Activated T-cell treated with anti-CD3 and anti-CD28 coated beads for 24 hours (primary cell): ENCODE measurements at regions not wholly inside any gene's neighbourhood (a gene's known extent, or its start where the extent isn't known, plus 50 kb on each side); places are given as distances from the start of the nearest gene placed in this dataset.
"Not testable (repeated sequence)": the region's sequence is repeated elsewhere in the genome, so short reads cannot be mapped to it uniquely, and the experiment has no call there.

Experiments used
- DNase-seq: peaks from one replicate; pipeline ENCODE4 v3.0.0-alpha.2; 2020; ENCODE audit warnings: low read depth

DNA sequence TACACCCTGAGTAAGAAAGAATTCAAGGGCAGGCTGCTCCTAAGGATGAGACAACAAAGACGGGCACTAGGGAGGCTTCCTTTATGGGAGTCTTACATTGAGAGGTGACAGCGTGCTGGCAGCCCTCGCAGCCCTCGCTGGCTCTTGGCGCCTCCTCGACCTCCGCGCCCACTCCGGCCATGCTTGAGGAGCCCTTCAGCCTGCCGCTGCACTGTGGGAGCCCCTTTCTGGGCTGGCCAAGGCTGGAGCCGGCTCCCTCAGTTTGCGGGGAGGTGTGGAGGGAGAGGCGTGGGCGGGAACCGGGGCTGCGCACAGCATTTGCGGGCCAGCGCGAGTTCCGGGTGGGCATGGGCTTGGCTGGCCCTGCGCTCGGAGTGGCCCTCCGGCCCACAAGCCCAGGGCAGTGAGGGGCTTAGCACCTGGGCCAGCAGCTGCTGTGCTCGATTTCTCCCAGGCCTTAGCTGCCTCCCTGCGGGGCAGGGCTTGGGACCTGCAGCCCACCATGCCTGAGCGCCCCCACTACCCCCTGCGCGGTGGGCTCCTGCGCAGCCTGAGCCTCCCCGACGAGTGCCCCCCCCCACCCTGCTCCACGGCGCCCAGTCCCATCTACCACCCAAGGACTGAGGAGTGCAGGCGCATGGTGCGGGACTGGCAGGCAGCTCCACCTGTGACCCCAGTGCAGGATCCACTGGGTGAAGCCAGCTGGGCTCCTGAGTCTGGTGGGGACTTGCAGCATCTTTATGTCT, 75.3 kb downstream of the BARX1 start:
- DNase-seq, result not testable (repeated sequence)

DNA sequence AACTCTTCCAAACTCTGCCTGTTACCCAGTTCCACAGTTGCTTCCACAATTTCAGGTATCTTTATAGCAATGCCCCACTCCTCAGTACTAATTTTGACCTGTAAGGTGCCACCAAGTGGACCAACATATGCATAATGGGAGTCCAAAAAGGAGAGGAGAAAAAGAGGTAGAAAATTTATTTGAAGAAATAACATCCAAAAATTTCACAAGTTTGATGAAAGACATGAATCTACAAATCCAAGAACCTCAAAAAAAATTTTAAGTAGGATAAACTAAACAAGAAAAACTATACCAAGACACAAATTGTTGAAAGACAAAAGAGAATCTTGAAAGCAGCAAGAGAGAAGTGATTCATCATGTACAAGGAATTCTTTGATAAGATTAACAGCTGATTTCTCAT, 79.8 kb downstream of the BARX1 start:
- DNase-seq, result no peak

DNA sequence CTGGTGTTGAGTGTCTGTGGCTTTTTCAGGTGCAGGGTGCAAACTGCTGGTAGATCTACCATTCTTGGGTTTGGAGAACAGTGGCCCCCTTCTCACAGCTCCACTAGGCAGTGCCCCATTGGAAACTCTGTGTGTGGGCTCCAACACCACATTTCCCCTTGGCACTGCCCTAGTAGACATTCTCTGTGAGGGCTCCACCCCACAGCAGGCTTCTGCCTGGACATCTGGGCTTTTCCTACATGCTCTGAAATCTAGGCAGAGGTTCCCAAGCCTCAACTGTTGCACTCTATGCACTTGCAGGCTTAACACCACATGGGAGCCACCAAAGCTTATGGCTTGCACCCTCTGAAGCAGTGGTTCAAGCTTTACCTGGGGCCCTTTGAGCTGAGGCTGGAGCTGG, 80.9 kb downstream of the BARX1 start:
- DNase-seq, result no peak

DNA sequence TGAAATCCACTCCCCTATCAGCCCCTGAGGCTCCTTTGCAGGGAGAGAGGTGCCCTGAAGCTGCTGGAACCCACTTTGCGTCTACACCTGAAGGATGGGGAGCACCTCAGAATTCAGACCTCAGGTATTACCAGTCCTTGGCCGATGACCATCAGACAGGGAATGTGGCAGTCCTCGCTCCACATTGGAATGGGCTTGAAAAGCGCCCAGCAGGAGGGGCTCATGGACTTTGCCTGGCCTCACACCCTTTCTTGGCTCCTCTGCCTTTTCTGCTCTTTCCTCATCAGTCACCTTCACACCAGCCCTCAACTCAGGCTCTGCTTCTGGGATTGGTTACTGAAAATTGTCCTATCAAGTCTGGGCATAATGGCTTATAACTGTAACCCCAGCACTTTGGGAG, 83.9 kb downstream of the BARX1 start:
- no peak for DNase-seq

DNA sequence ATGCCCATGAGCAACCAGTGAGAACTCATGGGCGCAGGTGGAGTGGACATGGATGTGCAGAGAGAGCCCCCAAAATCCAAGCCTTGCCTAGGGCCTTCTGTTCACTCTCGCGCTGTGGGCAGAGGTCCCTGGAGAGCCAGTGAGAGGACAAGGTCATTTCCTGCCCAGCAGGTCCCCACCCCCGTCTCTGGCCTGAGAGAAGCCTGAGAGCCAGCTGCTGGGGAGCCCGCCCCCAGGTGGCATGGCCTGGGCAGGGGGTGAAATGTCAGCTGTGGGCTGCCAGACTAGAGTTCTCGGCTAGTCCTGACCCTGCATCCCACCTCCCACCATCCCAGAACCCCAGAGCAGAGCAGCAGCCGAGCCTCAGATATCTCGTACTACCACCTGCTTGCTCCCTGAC, 85.3 kb downstream of the BARX1 start:
- DNase-seq, result no peak

DNA sequence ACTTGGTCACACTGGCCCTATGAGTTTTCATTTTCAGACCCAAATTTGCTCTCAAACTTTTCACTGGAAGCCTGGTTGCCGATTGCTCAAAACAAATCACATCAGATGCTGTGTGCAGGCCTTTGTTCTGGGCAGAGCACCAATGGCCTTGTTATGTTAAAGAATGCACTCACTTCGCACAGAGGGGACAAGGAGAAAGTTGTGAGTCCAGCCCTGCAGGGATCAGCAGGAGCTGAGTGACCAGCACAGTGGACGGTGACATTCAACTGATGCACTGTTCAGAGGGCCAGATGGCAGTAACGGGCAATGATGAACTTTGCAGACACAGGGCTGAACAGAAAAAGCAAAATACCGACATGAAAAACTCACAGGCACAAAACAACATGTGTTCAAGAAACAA, 86.1 kb downstream of the BARX1 start:
- DNase-seq, result no peak

DNA sequence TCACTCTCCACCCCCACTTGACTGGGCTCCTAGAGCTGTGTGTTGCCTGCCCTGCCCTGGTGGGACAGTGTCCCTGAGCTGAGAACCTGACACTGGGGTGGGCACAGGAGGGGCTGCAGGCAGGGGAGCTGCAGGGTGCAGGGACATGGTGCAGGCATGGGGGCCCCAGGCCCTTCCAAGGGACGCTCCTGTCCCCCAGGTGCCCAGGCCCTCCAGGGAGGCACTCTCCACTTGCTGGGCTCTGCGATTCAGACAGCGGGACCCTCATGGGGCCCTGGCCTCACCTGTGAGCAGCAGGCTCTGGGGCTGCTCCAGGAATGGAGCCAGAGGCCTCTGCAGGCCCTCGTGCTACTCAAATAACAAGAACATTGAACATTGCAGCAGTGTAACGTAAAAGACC, 89.4 kb downstream of the BARX1 start:
- DNase-seq, result no peak

DNA sequence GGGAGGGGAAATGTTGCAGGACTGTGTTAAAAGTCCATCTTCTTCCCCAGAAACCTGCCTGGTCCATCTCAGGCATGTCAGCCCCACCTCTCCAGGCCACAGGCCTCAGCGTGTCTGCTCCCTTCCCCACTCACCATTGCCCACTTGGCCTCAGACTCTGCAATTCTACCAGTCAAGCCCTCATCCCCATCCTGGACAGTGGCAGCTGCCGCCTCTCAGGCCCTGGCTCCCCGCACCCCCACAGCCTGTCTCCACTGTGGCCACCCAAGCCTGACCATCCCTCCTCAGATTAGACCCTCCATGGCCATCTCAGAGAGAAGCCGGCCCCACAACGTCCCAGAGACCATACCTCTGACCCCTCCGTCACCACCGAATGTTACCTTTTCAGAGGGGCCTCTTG, 89.9 kb downstream of the BARX1 start:
- DNase-seq, result no peak

DNA sequence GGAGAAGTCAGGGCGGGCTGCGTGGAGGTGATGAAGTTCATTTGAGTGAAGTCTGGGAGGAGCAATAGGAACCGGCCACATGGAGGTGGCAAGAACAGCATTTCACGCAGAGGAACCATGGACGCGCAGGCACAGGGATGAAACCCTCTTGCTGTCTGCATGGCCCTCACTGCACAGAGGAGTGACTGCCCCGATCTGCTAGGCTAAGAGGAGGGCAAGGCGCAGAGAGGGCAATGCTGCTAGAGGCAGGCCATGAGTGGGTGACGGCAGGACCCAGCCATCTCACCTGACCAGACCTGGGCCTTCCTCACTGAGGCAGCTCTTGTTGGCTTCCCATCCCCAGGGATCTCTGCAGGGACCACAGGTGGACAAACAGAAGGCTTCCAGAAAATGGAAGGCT, 90.3 kb downstream of the BARX1 start:
- no peak for DNase-seq

DNA sequence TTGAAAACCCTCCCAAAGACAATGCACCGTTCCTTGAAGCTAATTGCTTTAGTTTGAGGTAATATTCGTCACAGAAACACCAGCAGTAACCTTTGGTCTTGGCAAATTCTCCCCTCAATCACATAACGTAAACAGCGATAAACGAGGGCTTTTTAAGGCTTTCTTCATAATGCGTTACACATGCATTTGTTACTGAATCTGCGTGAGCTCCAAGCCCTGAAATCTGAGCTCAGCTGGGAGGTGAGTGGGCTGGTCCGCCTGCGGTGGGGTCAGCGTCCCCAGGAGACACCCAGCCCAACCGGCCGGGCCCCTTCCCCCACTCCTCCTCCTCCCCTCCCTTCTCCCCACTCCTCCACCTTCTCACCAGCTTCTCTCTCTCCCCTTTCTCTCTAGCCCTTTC, 91.1 kb downstream of the BARX1 start:
- DNase-seq, result no peak

DNA sequence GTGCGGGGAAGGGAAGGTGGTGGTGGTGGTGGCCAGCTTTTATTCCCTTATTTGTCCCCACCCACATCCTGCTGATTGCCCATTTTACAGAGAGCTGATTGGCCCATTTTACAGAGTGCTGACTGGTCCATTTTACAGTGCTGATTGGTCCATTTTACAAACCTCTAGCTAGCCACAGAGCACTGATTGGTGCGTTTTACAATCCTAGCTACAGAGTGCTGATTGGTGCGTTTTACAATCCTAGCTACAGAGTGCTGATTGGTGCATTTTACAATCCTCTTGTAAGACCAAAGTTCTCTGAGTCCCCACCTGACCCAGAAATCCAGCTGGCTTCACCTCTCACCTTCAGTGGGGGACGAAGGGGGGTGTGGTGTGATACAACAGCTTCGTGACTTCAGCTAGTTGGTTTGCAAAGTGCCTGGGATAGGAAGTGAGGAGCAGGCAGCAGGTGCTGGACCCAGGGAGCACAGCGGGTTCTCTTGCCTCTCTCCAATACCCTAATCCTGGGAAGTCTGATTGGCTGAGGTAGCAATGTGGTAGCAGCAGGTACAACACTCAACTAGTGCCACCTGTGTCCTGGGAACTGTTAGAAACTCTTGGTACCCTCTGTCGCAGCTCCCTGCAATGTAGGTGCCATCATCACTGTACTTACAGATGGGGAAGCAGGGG, 92.1 kb downstream of the BARX1 start:
- no peak for DNase-seq

DNA sequence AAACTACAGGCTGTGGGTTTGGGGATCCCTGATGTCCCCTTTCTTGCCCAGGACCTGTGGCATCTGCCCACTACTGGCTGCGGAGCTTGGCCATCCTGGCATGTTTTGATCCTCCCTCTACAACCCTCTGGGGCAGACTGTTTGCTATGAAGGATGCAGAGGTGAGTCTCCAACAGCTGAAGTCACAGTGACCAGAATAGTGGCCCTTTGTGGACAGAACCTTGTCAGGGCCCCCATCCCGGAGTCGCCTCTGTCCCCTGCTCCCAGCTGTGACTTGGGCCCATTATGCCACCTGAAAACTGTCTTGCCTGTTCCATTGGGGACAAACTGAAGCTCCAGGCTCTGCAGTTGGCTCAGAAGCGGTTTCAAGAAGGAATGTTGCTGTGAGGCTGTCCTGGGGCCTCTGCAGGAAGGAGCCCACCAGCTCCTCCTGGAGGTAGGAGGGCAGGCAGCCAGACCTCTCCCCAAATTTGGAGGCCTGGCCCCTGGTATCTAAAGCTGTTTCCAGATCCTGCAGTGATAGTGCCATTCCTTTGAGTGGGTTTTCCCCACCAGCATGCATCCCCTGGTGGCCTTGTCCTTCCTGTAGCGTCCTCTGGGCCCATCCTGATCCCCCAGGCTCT, 93.3 kb downstream of the BARX1 start:
- no peak for DNase-seq

DNA sequence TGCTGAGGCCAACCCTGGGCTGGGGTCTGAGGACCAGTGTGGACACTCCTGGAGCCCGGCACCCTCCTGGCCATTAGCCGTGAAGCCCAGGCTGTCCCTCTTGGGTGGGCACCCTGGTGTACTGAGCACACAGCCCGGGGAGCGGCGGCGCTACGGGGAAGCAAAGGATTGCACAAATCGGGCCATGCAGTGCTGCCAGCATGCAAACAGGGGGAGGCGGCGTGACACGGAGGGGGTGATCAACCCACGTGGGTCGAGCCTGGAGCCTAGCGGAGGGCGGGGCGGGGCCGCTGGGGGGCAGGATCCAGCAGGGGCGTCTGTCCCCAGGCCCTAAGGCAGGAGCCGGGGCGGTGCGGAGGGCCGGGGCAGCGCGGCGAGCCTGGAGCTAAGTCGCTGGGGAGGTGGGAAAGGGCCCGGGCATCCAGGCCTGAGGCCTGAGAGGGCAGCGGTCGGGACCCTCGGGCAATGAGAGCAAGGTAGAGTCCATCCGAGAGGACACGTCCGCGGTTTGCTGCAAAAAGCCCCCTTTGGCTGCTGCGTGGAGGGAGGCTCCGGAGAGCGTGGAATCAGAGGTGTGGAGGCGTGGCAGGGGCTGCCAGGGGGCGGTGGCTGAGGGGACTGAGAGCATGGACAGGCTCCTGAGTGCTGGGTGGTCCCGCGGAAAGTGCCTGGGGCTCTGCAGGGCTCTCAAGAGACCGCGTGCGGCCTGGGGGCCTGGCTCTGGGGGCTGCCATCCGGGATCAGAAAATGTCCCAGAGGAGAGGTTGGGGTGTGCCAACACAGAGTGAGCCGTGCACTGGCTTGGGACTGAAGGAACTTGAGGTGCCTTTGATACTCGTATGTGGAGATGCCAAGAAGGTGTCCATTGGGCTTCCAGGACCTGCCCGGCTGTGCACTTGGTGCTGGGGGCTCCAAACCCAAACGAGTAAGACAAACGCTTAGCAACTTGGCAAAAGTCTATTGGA, 94.2 kb downstream of the BARX1 start:
- no peak for DNase-seq

DNA sequence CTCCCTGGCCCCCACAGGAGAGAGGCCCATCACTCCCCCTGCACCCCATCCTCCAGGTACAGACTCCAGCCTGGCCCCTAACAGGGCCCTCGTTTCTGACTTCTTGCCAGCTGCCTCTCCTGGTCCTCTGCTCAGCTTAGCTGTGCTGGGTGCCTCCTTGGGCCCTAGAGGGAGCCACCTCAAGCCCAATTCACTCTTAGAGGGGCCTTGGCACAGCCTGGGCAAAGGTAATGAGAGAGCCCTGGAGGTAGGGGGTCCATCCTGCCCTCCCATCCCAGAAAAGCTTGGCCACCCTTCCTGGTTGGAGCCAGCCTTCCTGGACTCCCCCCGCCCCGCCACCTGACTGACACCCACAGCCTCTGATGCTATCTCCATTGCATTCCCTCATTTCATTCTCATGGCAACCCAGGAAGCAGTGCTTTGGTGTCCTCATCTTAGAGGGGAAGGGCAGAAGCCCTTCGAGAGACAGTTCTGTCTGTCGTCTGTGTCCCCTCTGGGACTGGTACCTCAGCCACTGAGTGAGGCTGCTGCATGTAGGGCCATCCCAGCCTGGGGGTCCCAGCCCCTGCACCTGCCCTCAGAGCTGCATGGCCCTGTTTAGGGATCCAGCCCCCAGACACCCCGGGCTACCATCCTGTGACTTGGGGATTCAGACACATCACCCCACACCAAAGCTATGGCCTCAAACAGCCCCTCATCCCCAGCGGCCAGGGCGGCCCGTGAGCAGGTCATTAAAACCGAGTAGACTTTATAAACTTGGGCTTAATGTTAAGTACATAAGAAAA, 95.5 kb downstream of the BARX1 start:
- no peak for DNase-seq

DNA sequence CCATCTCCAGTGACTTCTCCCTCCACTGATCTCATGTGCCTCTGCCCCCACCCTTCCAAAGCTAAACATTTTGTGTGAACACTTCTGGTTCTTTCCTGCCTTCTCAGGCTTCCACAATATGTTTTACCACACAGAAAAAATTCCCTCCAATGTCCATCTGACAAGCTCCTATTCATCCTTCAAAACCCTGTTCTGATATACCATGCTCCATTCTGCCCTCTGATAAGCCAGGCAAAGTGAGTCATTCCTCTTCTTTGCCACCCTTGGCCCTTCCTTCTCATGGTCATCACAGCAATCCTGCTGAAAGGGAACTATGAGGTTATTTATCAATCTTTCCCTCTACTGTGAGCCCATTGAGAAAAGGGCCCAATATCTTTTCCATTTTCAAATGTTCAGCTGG, 97.6 kb downstream of the BARX1 start:
- DNase-seq, result no peak

DNA sequence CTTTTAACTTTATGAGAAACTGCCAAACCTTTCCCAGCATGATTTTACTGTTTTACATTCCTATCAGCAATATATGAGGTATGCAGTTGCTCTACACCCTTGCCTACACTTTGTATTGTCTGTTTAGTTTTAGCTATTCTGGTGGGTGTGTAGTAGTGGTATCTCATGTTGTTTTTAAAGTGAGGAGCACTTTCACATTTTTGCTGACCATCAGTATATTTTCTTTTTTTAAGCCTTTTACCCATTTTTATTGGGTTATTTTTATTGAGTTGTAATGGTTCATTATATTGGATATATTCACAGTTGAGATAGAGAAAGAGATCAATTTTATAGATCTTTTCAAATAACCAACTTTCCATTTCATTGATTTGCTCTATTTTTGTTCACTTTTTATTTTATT, 102.4 kb downstream of the BARX1 start:
- no peak for DNase-seq

DNA sequence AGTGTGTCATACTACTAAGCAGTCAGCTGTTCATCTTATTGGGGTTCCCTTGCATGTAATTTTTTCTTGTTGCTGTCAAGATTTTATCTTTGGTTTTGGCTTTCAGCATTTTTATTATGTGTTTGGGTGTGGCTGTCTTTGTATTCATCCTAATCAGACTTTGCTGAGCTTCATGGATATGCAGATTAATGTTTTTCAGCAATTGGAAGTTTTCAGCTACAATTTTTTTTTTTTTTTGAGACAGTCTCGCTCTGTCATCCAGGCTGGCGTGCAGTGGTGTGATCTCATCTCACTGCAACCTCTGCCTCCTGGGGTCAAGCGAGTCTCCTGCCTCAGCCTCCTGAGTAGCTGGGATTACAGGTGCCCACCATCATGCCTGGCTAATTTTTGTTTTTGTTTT, 108.8 kb downstream of the BARX1 start:
- no peak for DNase-seq

DNA sequence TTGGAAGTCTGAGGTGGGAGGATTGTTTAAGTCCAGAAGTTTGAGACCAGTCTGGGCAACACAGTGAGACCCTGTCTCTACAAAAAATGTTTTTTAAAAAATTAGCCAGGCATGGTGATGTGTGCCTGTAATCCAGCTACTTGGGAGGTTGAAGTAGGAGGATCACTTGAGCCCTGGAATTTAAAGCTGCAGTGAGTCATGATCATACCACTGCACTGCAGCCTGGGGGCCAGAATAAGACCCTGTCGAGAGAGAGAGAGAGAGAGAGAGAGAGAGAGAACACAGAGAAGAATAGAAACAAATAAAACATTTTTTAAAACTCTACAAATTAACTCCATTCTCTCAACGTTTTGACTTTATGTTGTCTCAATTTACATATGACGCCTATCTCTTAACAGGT, 111.8 kb downstream of the BARX1 start:
- DNase-seq, result no peak

DNA sequence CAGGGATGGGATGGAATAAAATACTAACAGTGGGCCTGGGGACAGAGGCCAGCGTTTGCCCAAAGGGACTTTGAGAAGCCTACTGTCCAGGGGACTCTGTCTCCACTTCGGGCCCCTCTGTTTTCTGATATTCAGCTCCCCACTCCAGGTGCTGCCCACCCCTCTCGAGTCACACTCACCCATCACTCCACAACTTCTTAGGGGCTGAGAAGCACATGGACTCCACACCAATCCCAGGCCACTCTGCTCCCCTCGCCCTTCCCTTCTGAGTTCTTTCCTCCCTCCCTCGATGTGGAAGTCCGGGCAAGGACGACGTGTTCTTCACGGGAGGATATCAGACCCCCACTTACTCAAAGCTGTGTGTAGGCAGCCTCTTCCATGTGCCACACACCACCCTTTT, 124.5 kb downstream of the BARX1 start:
- no peak for DNase-seq

DNA sequence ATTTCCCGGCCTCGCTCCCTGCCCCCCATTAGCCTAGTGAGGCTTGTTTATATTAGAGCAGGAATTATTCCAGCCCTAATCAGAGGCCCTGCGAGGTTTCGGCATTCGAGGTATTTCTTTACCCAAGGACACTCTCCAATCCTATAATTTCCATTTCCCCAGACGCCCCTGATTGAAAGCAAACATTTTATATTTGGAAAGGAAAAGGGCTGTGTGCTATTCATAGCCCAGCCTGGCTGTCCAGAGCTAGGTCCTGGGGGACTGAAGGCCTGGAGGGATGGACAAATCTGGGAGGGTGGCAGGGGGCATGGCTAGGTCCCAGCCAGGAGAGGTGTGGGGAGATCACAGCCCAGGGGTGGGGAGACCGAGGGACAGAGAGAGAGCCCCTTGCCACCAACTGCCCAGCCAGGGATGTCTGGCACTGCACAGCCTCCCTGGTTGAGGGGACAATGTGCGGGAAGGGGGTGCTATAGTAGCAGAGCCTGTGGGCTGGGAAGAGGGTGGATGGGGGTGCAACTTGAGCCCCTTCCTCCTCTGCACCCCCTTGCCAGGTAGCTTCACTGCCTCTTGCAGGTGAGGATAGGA, 125.1 kb downstream of the BARX1 start:
- DNase-seq, result no peak
